ENCODE measurements at regions not wholly inside any gene's neighbourhood (a gene's known extent, or its start where the extent isn't known, plus 50 kb on each side); places are given as distances from the start of the nearest gene placed in this dataset.
A peak's percentile ranks its signal among the peaks of the same experiment; 100 is the strongest.
"Not testable (repeated sequence)": the region's sequence is repeated elsewhere in the genome, so short reads cannot be mapped to it uniquely, and the experiment has no call there.

- no peak for DNase-seq
Measured at GRCh38 chr4:81375745-81376144, 96.0 kb downstream of the RASGEF1B start.

GRCh38 chr4:81369886-81370285 is 101.8 kb downstream of the RASGEF1B start:
- DNase-seq = no peak

- DNase-seq = no peak
Measured at GRCh38 chr4:81366779-81367178, 104.9 kb downstream of the RASGEF1B start.

GRCh38 chr4:81360737-81361136 is 111.0 kb downstream of the RASGEF1B start:
- DNase-seq = no peak

GRCh38 chr4:81359207-81359606 is 112.5 kb downstream of the RASGEF1B start:
- no peak for DNase-seq

GRCh38 chr4:81358154-81358553 is 113.6 kb downstream of the RASGEF1B start:
- no peak for DNase-seq

GRCh38 chr4:81356621-81357020 is 115.1 kb downstream of the RASGEF1B start:
- DNase-seq = no peak

- DNase-seq = no peak
Measured at GRCh38 chr4:81355136-81355535, 116.6 kb downstream of the RASGEF1B start.

GRCh38 chr4:81353861-81354260 is 117.8 kb downstream of the RASGEF1B start:
- DNase-seq = no peak

GRCh38 chr4:81352446-81352835 is 119.3 kb downstream of the RASGEF1B start:
- DNase-seq = no peak

GRCh38 chr4:81351654-81352445 is 119.9 kb downstream of the RASGEF1B start:
- DNase-seq = peak; percentile 7 to 25

GRCh38 chr4:81350040-81350439 is 121.7 kb downstream of the RASGEF1B start:
- no peak for DNase-seq

GRCh38 chr4:81348778-81349094 is 123.0 kb downstream of the RASGEF1B start:
- DNase-seq = no peak

GRCh38 chr4:81348086-81348777 is 123.5 kb downstream of the RASGEF1B start:
- DNase-seq = no peak

GRCh38 chr4:81346719-81347118 is 125.0 kb downstream of the RASGEF1B start:
- DNase-seq = no peak

GRCh38 chr4:81343536-81343935 is 128.2 kb downstream of the RASGEF1B start:
- no peak for DNase-seq

- no peak for DNase-seq
Measured at GRCh38 chr4:81343046-81343445, 128.0 kb upstream of the PRKG2 start.

- DNase-seq = no peak
Measured at GRCh38 chr4:81337211-81337610, 122.2 kb upstream of the PRKG2 start.

- DNase-seq = no peak
Measured at GRCh38 chr4:81335122-81335912, 120.3 kb upstream of the PRKG2 start.

- DNase-seq = no peak
Measured at GRCh38 chr4:81330018-81330417, 115.0 kb upstream of the PRKG2 start.

GRCh38 chr4:81326581-81326980 is 111.6 kb upstream of the PRKG2 start:
- no peak for DNase-seq

- not testable (repeated sequence) for DNase-seq
Measured at GRCh38 chr4:81324594-81324993, 109.6 kb upstream of the PRKG2 start.

GRCh38 chr4:81319657-81320056 is 104.6 kb upstream of the PRKG2 start:
- no peak for DNase-seq
